ENCODE measurements at regions not wholly inside any gene's neighbourhood (a gene's known extent, or its start where the extent isn't known, plus 50 kb on each side); places are given as distances from the start of the nearest gene placed in this dataset.

GRCh38 chr2:136168720-136169119 lies 50.8 kb upstream of the CXCR4 start:
- no peak for DNase-seq

GRCh38 chr2:136167721-136168475 lies 49.9 kb upstream of the CXCR4 start:
- DNase-seq, result no peak
